Motor neuron (in vitro differentiated cells): ENCODE measurements at regions not wholly inside any gene's neighbourhood (a gene's known extent, or its start where the extent isn't known, plus 50 kb on each side); places are given as distances from the start of the nearest gene placed in this dataset.

Experiments used
- ATAC-seq, 8 experiments: fragments of 200-7000 bp; cut with Tn5 transposase; replicated peaks in 6 of 8; 2 replicates each; pipeline ENCODE4 v1.8.0; 2021; ENCODE audit warnings: mild to moderate bottlenecking in 8 of 8, moderate library complexity in 8 of 8
- H3K27ac ChIP-seq, 2 donors: fragments of 250-450 bp; sonication (Bioruptor Pico); 2 replicates each; pipeline ENCODE4 v1.9.0; 2021; ENCODE audit warnings: antibody characterized with exemption in 2 of 2, mild to moderate bottlenecking in 2 of 2, moderate library complexity in 1 of 2
- H3K4me1 ChIP-seq, 2 donors: fragments of 250-450 bp; sonication (Bioruptor Pico); replicated peaks in 1 of 2; 2 replicates each; pipeline ENCODE4 v1.6.1; 2021; ENCODE audit warnings: antibody characterized with exemption in 2 of 2, mild to moderate bottlenecking in 2 of 2, moderate library complexity in 1 of 2
- H3K4me3 ChIP-seq, 5 donors: fragments of 250-450 bp; sonication (Bioruptor Pico); 2 replicates each; pipeline ENCODE4 v1.9.0; 2021; ENCODE audit warnings: antibody characterized with exemption in 5 of 5, mild to moderate bottlenecking in 5 of 5, moderate library complexity in 4 of 5
- whole genome bisulfite sequencing, 10 experiments: fragments of 450-650 bp; shearing (Covaris generic); methylation state at CpG; one replicate each; pipeline ENCODE4 v1.0.0; 2022; 5-methylcytosine and 5-hydroxymethylcytosine counted together
- in situ Hi-C, 9 experiments: fragments of 400-800 bp; cut with MboI; loops; one replicate each; pipeline ENCODE4 v1.15.0; 2021; ENCODE audit warnings: low sequenced_read_pairs in 9 of 9, low pct_unique_long_range_greater_than_20kb in 2 of 9; ENCODE audit not compliant: unreplicated experiment in 9 of 9

DNA sequence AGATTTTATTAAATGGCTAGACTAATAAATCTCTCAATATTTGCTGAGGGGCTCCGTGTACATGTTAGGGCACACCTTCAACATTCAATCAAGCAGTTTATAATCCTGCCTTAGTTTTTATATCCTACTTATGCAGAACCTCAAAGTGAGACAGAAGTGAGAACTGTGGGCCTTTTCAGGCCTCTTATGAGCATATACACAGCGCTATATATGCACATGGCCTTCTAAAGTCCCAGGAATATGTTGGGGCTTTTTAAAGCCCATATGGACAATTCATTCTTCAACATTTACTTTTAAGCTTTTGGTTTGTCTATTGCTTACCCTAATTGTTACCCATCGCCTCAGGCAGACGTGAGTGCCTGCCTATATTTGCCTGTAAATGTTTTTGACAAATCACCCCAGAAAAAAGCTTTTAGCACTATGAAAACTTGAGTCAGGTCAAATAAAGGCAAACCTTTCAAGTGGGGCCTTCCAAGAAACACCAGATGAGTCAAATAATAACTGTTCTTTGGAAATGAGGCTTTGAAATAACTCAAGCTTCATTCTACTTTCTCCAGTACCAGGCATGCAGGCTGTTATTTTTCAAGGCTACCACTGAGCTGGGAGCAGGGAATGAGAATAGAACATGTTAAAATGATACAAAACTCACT lies 58.2 kb downstream of the ESM1 start:
- Histone ChIP-seq H3K4me1 (no peaks in the 10 kb centered on the region), H3K4me3 (no peak overlapping the region), H3K27ac (no peak overlapping the region)
- in situ Hi-C loops = loop anchor here in 4 of 9 experiments (25.0 kb wide), 1 partner anchor 210 kb away; no protein-coding TSS in a partner anchor
- ATAC-seq = no peak
- 0 to 100% (median 63%) methylated on average over 1 to 4 of the region's 4 CpGs for WGBS, 10 experiments

DNA sequence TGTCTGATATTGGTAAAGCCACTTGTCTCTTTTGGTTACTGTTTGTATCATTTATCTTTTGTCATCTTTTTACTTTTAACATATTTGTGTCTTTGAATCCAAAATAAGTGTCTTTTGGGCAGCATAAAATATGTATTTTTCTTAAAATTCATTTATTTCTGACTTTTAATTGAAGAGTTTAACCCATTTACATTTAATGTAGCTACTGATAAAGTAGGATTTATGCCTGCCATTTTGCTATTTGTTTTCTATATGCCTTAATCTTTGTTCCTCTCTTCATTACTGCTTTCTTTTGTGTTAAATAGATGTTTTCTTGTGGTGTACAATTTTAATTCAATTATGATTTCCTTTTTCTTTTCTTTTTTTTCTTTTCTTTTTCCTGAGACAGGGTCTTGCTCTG lies 60.9 kb downstream of the ESM1 start:
- H3K4me1 ChIP-seq = no peaks in the 10 kb centered on the region
- H3K27ac ChIP-seq = no peak overlapping the region
- in situ Hi-C loops = loop anchor here in 2 of 9 experiments (25.0 kb wide), 2 partner anchors 213 to 238 kb away; partner anchors contain the start of genes CDC20B (in 1 of the 2) and GPX8 (in 1 of the 2)
- H3K4me3 ChIP-seq = no peak overlapping the region
- ATAC-seq = no peak

DNA sequence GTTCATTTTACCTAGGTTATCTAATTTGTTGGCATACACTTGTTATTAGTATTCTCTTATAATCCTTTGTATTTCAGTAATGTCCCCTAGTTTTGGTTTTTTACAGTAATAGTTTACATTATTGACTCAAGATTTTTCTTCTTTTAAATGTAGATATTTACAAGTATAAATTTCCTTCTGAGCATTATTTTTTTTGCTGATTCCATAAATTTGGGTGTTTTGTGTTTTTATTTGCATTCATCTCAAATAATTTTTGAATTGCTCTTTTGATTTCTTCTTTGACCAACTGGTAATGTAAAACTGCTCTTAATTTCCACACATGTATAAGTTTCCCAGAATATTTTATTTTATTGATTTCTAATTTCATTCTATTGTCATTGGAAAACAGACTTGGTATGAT lies 68.1 kb downstream of the ESM1 start:
- Histone ChIP-seq H3K27ac (no peak overlapping the region), H3K4me3 (no peak overlapping the region), H3K4me1 (no peaks in the 10 kb centered on the region)
- ATAC-seq = no peak
- in situ Hi-C loops = loop anchor here in 2 of 9 experiments (25.0 kb wide), 2 partner anchors 220 to 245 kb away; partner anchors contain the start of genes CDC20B (in 1 of the 2) and GPX8 (in 1 of the 2)

DNA sequence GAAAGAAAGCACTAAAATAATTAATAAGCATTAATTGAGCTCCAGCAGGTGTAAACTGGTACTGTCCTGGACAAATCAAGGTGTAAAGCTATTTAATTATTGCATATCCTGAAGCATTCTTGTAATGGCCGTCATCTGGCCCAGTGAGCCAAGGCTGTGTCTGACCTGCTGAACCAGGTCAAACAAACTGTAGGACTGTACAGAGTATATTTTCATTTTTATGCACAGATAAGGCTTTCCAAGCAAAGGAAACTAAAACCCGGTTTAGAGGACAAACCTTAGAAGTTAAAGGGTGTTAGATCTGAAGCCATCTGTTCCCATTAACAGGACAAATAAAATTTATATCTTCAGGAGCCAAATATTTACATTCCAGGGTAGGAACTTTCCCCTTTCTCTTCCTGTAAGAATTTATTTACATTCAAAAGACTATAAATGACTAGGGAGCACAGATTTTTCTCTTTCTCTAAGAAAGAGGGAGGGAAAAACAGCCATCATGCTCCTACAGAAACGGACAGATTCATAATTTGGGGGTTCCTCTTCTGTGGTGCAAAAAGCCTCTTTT lies 69.8 kb downstream of the ESM1 start:
- in situ Hi-C loops = loop anchor here in 2 of 9 experiments (25.0 kb wide), 2 partner anchors 222 to 247 kb away; partner anchors contain the start of genes CDC20B (in 1 of the 2) and GPX8 (in 1 of the 2)
- 14 to 86% (median 75%) methylated on average over 1 to 3 of the region's 3 CpGs; no CpG with 5 or more reads in 2 of the 10 experiments for WGBS, 10 experiments
- Histone ChIP-seq H3K4me3 (no peak overlapping the region), H3K27ac (no peak overlapping the region), H3K4me1 (no peaks in the 10 kb centered on the region)
- ATAC-seq = no peak

DNA sequence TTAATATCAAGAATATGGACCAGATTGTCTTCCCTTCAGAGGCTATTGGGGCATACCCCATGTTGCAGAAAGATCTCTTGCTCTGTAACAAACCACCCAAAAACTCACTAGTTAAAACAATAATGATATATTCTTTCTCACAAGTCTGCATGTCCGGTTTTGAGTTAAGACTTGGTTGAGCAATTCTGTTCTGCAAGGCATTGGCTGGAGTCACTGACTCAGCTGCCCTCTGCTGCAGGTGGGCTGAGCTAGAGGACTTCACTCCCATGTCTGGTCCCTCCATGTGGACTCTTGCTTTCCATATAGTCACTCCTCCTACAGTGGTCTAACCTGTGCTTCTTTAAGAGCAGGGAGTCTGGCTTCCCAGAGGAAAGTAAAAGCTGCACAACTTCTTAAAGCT lies 73.4 kb downstream of the ESM1 start:
- in situ Hi-C loops = loop anchor here in 2 of 9 experiments (25.0 kb wide), 2 partner anchors 225 to 250 kb away; partner anchors contain the start of genes CDC20B (in 1 of the 2) and GPX8 (in 1 of the 2)
- 90% methylated on average over 1 of the region's 1 CpG; no CpG with 5 or more reads in 9 of the 10 experiments for WGBS, 10 experiments
- Histone ChIP-seq H3K27ac (no peak overlapping the region), H3K4me1 (no peaks in the 10 kb centered on the region), H3K4me3 (no peak overlapping the region)
- no peak for ATAC-seq

DNA sequence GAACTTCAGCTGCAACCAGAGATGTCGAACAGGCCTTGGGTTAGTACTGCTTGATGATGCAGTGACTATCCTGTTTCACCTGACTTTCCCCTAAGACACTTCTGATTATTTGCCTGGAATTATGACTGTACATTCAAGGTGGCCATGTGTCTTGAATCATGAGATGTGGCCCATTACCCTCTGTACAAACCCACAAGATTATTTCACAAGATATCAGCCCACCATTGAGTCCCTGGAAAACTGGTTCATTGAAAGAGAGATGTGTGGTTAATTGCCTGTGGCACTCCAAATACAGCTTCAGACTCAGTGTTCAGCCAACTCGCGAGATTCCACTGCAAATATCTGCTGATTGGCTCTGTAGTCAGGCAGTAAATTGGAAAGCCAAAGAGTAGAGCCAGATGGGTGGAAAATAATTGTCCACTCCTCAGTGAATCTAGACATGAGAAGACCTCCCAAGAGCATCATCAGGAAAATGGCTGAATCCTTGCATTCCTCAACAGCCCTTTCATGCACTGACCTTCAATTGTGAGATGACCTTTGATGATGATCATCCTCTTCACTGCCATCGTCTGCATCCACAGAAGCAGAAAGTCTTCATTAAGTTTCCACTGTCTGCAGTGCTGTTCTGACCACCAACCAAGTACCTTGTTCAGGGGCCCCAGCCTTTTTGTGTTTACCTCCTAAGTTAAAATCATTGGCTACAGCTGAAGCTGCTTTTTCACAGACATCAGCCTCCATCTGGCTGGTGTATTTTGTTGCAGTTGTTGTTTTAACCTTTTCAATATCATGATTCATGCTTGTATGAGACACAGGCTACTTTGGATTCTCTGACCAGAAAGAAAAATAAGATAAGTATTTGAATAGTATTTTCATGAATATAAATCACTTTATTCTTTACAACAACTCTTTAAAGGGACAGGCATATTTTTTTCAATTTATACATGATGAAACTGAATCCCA lies 75.2 kb downstream of the ESM1 start:
- WGBS, 10 experiments = 0 to 90% (median 42%) methylated on average over 1 to 4 of the region's 4 CpGs; no CpG with 5 or more reads in 3 of the 10 experiments
- Histone ChIP-seq H3K27ac (no peak overlapping the region), H3K4me3 (no peak overlapping the region), H3K4me1 (no peaks in the 10 kb centered on the region)
- in situ Hi-C loops = loop anchor here in 3 of 9 experiments (10.0 to 25.0 kb wide), 3 partner anchors 227 to 252 kb away; partner anchors contain the start of genes CDC20B (in 1 of the 3) and GPX8 (in 1 of the 3)
- peak in 1 of 8 experiments; percentile 19 for ATAC-seq

DNA sequence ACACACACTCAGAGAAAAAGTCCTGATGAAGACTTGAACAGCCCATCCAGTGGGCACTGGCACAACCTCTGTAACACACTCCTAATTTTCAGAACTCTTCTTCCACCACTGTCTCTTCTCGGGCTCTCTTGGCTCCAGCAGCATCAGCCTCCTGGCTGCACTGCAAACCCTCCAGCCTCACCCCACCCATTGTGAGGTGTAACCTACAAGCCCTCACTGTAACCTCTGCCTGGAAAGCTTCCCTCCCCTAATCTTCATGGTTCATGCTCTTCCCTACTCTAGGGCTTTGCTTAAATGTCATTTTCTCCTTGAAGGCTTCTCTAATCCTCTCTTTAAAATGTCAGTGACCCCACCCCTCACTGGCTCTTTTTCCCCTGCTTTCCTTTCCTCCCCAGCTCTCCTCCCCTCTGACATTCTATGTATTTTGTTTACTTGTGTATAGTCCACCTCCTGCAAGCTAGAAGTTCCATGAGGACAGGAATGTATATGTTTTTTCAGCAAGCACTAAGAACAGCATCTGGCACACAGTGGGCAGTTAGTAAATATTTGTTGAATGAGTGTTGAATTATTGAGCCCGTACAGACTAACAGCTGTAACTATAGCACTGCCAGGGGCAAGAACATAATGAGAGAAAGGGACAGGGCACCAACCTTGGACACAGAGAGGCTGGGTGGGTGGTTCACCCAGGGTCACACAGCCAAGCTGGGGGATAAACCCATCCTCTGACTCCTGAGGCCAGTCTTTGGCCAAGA lies 76.4 kb downstream of the ESM1 start:
- WGBS, 10 experiments = 0 to 100% (median 69%) methylated on average over 1 to 2 of the region's 2 CpGs; no CpG with 5 or more reads in 3 of the 10 experiments

DNA sequence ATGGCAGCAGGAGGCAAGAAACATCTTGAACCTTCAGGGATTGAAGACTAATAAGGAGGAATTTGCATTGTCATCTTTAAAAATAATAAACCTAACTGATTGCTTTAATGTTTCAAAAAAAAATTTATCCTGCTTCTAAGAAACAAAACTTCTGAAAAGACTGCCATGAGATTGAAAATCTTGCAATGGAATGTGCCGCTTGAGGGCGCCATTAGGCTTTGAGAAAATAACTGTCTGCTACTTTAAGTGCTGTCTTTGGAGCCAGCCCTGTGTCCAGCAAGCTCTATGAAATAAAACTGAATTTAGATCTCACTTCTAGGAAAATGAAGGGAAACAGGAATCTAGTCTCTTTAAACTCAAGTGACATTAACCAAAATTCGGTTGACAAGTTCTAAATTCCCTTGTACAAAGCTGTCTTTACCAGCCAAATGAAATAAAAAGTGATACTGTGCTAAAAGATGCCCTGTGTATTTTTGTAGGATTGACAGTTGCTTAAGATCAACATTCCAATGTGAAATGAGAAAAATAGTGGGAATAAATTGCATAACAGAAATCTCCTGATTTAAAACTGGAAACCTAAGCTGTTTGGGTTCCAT lies 79.4 kb downstream of the ESM1 start:
- in situ Hi-C loops = loop anchor here in 3 of 9 experiments (10.0 to 25.0 kb wide), 3 partner anchors 231 to 256 kb away; partner anchors contain the start of genes CDC20B (in 1 of the 3) and GPX8 (in 1 of the 3)
- peak in 4 of 8 experiments; percentile 19 to 42 (median 32) for ATAC-seq
- Histone ChIP-seq H3K4me1 (no peaks in the 10 kb centered on the region), H3K4me3 (no peak overlapping the region), H3K27ac (no peak overlapping the region)
- 0 to 11% (median 0%) methylated on average over 3 of the region's 3 CpGs; no CpG with 5 or more reads in 2 of the 10 experiments for WGBS, 10 experiments

More for the DNA sequence above, 76.4 kb downstream of the ESM1 start:
- in situ Hi-C loops = loop anchor here in 3 of 9 experiments (10.0 to 25.0 kb wide), 3 partner anchors 228 to 253 kb away; partner anchors contain the start of genes CDC20B (in 1 of the 3) and GPX8 (in 1 of the 3)
- no peaks in the 10 kb centered on the region for H3K4me1 ChIP-seq
- H3K4me3 ChIP-seq = no peak overlapping the region
- ATAC-seq = peak in 2 of 8 experiments; percentile 44 to 65
- H3K27ac ChIP-seq = no peak overlapping the region

DNA sequence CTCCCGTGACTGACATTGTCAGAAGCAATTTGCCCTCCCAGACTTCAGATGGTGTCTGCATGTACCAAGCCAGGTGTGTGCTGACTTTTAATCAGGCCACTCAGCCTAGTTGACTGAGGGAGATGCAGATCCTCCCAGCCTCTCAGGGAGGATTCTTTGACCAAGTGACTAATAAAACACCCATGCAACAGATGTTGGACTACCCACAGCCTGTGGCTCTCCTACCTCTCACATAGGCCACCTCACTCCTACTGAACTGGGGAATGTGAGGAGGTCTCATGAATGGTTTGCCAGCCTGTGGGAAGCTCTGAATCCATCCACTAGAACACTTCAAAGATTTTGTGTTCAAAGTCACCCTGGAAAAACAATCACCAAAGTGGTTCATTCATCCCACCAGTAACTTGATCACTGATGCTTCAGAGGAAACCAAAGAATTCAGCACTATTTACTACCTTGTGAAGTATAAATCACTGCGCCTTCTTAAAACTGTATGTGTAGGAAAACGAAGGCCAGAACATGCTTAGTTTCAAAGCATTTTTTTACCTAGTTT lies 80.1 kb downstream of the ESM1 start:
- Histone ChIP-seq H3K4me1 (no peaks in the 10 kb centered on the region), H3K4me3 (no peak overlapping the region), H3K27ac (no peak overlapping the region)
- no peak for ATAC-seq
- in situ Hi-C loops = loop anchor here in 3 of 9 experiments (10.0 to 25.0 kb wide), 3 partner anchors 232 to 257 kb away; partner anchors contain the start of genes CDC20B (in 1 of the 3) and GPX8 (in 1 of the 3)
- WGBS, 10 experiments = 67 to 100% (median 83%) methylated on average over 2 to 3 of the region's 3 CpGs; no CpG with 5 or more reads in 4 of the 10 experiments

DNA sequence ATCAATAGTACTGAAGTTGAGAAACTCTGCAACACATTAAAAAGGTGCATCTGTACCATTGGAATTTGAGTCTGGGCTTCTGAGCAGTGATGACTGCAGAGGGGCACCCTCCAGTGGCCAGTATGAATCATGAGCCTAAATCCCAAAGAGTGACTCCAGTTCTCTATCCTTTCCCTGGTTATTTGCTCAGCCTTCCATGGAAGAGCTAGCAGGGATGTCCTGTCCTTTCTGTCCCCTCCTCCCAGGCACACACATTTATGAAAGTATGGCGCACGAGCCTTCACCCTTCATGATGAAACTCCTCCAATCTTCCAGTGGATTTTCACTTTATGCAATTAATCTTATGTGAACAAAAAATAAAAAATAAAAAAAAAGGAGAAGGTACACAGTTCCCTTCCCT lies 81.0 kb downstream of the ESM1 start:
- in situ Hi-C loops = loop anchor here in 3 of 9 experiments (10.0 to 25.0 kb wide), 3 partner anchors 233 to 258 kb away; partner anchors contain the start of genes CDC20B (in 1 of the 3) and GPX8 (in 1 of the 3)
- Histone ChIP-seq H3K4me1 (no peaks in the 10 kb centered on the region), H3K27ac (no peak overlapping the region), H3K4me3 (no peak overlapping the region)
- WGBS, 10 experiments = 18 to 64% (median 46%) methylated on average over 1 to 2 of the region's 2 CpGs; no CpG with 5 or more reads in 3 of the 10 experiments
- ATAC-seq = peak in 4 of 8 experiments; percentile 24 to 85 (median 51)
